B cell (primary cell): ENCODE measurements at regions not wholly inside any gene's neighbourhood (a gene's known extent, or its start where the extent isn't known, plus 50 kb on each side); places are given as distances from the start of the nearest gene placed in this dataset.
A peak's percentile ranks its signal among the peaks of the same experiment; 100 is the strongest.

Source experiments
- ATAC-seq: fragments of 200-7000 bp; cut with Tn5 transposase; one replicate; pipeline ENCODE4 v1.10.0; 2021; ENCODE audit warnings: low read depth, mild to moderate bottlenecking, moderate number of reproducible peaks, moderate library complexity
- CTCF ChIA-PET: fragments of 350-600 bp; sonication (Branson Sonifier 250); formaldehyde crosslinking; loops from one replicate; lab custom pipeline; 2021; ENCODE audit warnings: antibody characterized with exemption, inconsistent platforms; lab: Charles Lee
- POLR2A ChIA-PET: fragments of 350-600 bp; sonication (Branson Sonifier 250); formaldehyde crosslinking; loops from one replicate; lab custom pipeline; 2021; ENCODE audit warnings: antibody characterized with exemption; lab: Charles Lee
- DNase-seq: peaks from one replicate; pipeline ENCODE4 v3.0.0; 2013
- H2AFZ ChIP-seq: 2 replicates; pipeline ENCODE4 v1.6.1; 2012; ENCODE audit warnings: mild to moderate bottlenecking, low read depth, low read length; ENCODE audit not compliant: insufficient read depth, poor library complexity, severe bottlenecking
- H3K27ac ChIP-seq, 2 donors: 1 replicate in 1 of 2; 2 replicates in 1 of 2; pipeline ENCODE4 v1.5.1; 2012 to 2013; ENCODE audit warnings: low read length in 2 of 2, mild to moderate bottlenecking in 2 of 2, moderate library complexity in 1 of 2
- H3K27me3 ChIP-seq, 4 experiments: fragments of 200-600 bp in 1 of 4; sonication (generic) in 1 of 4; replicated peaks in 1 of 4; 1 replicate in 2 of 4; 2 replicates in 2 of 4; pipeline versions ENCODE4 v1.6.1 to v1.7.0; 2013 to 2016; ENCODE audit warnings: low read length in 3 of 4, mild to moderate bottlenecking in 2 of 4, mixed read lengths in 1 of 4, moderate library complexity in 1 of 4; ENCODE audit not compliant: insufficient read depth in 4 of 4, control insufficient read depth in 3 of 4; ENCODE audit errors: control extremely low read depth in 1 of 4
- H3K36me3 ChIP-seq, 2 experiments: replicated peaks in 1 of 2; 1 replicate in 1 of 2; 2 replicates in 1 of 2; pipeline versions ENCODE4 v1.6.1 to v1.7.1; 2013; ENCODE audit warnings: low read length in 1 of 2; ENCODE audit not compliant: insufficient read depth in 2 of 2, control insufficient read depth in 1 of 2; ENCODE audit errors: control extremely low read depth in 1 of 2, extremely low read depth in 1 of 2
- H3K4me1 ChIP-seq, 2 donors: fragments of 200-600 bp in 1 of 2; sonication (generic) in 1 of 2; 1 replicate in 1 of 2; 2 replicates in 1 of 2; pipeline versions ENCODE4 v1.5.1 to v1.6.1; 2013 to 2017; ENCODE audit warnings: low read length in 2 of 2; ENCODE audit not compliant: control insufficient read depth in 2 of 2, insufficient read depth in 2 of 2
- H3K4me2 ChIP-seq: replicated peaks from 2 replicates; pipeline ENCODE3; 2012; ENCODE audit warnings: mild to moderate bottlenecking, low read depth, low read length; ENCODE audit not compliant: poor library complexity, severe bottlenecking
- H3K4me3 ChIP-seq, 5 experiments: fragments of 200-600 bp in 1 of 5; sonication (generic) in 1 of 5; 1 replicate in 3 of 5; 2 replicates in 2 of 5; pipeline versions ENCODE4 v1.5.1 to v1.7.0; 2011 to 2016; ENCODE audit warnings: low read length in 4 of 5, mild to moderate bottlenecking in 4 of 5, low read depth in 2 of 5, control low read depth in 1 of 5, moderate library complexity in 1 of 5; ENCODE audit not compliant: insufficient read depth in 1 of 5; ENCODE audit errors: control extremely low read depth in 1 of 5, extremely low read depth in 1 of 5
- H3K79me2 ChIP-seq: fragments of 200-600 bp; sonication (generic); one replicate; pipeline ENCODE4 v1.6.0; 2016; ENCODE audit warnings: low read length; ENCODE audit not compliant: control insufficient read depth, insufficient read depth
- H3K9ac ChIP-seq: fragments of 200-600 bp; sonication (generic); 2 replicates; pipeline ENCODE4 v1.6.1; 2017; ENCODE audit warnings: mild to moderate bottlenecking, low read length, moderate library complexity
- H3K9me3 ChIP-seq, 3 donors: one replicate each; pipeline versions ENCODE4 v1.6.1 to v1.7.1; 2013; ENCODE audit warnings: low read length in 2 of 3; ENCODE audit not compliant: control insufficient read depth in 2 of 3, insufficient read depth in 1 of 3; ENCODE audit errors: control extremely low read depth in 1 of 3
- H4K20me1 ChIP-seq: 2 replicates; pipeline ENCODE4 v1.6.0; 2012; ENCODE audit warnings: mild to moderate bottlenecking, low read length; ENCODE audit not compliant: insufficient read depth, control insufficient read depth, poor library complexity, severe bottlenecking
- H3K27ac Mint-ChIP-seq: one replicate; pipeline ENCODE4 v1.8.0; 2021; ENCODE audit warnings: mixed read lengths
- H3K27me3 Mint-ChIP-seq: one replicate; pipeline ENCODE4 v1.8.0; 2021; ENCODE audit warnings: mixed read lengths
- H3K4me1 Mint-ChIP-seq: one replicate; pipeline ENCODE4 v1.8.0; 2021; ENCODE audit warnings: mixed read lengths
- H3K4me3 Mint-ChIP-seq: one replicate; pipeline ENCODE4 v1.8.0; 2021; ENCODE audit warnings: mixed read lengths
- H3K9me3 Mint-ChIP-seq: one replicate; pipeline ENCODE4 v1.8.0; 2022; ENCODE audit warnings: mixed read lengths; ENCODE audit not compliant: insufficient read depth
- EZH2 ChIP-seq: IDR thresholded peaks from 2 replicates; pipeline ENCODE4 v1.6.1; 2012; ENCODE audit warnings: borderline replicate concordance, low read depth, mild to moderate bottlenecking, moderate library complexity, low read length; ENCODE audit not compliant: insufficient read depth, poor library complexity, severe bottlenecking
- WGBS: methylation state at CpG from one replicate; pipeline ENCODE4 v1.1.5; 2013; ENCODE audit warnings: missing lambda C conversion rate; ENCODE audit not compliant: insufficient coverage; 5-methylcytosine and 5-hydroxymethylcytosine counted together
- intact Hi-C: fragments of 100-400 bp; cut with micrococcal nuclease; formaldehyde crosslinking; loops from one replicate; pipeline ENCODE4 v1.10.0; 2022
- TF ChIP-seq, protein P1 (sequence below): fragments of 200-600 bp; IDR thresholded peaks from one replicate; pipeline ENCODE4 v1.8.0; 2022; ENCODE audit warnings: antibody characterized with exemption, mild to moderate bottlenecking

DNA sequence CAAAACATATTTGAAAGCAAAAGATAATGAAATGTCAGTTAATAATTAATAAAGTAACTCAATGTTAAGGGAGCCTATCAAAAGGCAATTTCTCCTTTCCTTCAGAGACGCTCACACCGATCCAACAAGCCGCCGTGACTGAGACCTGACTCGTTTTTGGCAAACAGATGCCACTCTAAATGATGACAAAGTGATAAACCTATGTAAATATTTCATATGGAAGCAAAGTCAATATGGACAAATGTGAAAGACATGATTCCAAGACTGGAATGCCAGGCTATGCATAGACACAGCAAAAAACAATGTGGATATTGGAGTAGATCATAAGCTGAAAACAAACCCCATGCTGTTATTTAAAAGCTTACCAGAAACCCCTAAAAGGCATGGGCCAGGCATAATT lies 137.2 kb upstream of the SUCLG2 start:
- no CpG with 5 or more reads among the region's 5 CpGs for WGBS
- no peak for DNase-seq
- no peak overlapping the region for H3K27ac Mint-ChIP-seq
- H3K4me3 Mint-ChIP-seq, result no peak overlapping the region
- TF ChIP-seq EZH2, result no peak
- TF ChIP-seq, protein P1, sequence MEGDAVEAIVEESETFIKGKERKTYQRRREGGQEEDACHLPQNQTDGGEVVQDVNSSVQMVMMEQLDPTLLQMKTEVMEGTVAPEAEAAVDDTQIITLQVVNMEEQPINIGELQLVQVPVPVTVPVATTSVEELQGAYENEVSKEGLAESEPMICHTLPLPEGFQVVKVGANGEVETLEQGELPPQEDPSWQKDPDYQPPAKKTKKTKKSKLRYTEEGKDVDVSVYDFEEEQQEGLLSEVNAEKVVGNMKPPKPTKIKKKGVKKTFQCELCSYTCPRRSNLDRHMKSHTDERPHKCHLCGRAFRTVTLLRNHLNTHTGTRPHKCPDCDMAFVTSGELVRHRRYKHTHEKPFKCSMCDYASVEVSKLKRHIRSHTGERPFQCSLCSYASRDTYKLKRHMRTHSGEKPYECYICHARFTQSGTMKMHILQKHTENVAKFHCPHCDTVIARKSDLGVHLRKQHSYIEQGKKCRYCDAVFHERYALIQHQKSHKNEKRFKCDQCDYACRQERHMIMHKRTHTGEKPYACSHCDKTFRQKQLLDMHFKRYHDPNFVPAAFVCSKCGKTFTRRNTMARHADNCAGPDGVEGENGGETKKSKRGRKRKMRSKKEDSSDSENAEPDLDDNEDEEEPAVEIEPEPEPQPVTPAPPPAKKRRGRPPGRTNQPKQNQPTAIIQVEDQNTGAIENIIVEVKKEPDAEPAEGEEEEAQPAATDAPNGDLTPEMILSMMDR, result no peak
- Histone ChIP-seq H3K27me3 (no peaks in the 10 kb centered on the region), H3K27ac (no peak overlapping the region), H3K4me3 (no peak overlapping the region), H4K20me1 (no peaks in the 10 kb centered on the region), H3K9me3 (no peaks in the 10 kb centered on the region), H3K9ac (no peak overlapping the region), H3K4me2 (no peak overlapping the region), H3K4me1 (no peaks in the 10 kb centered on the region), H2AFZ (no peak overlapping the region), H3K79me2 (no peaks in the 10 kb centered on the region), H3K36me3 (no peaks in the 10 kb centered on the region)
- H3K9me3 Mint-ChIP-seq, result no peaks in the 10 kb centered on the region
- no peaks in the 10 kb centered on the region for H3K4me1 Mint-ChIP-seq
- H3K27me3 Mint-ChIP-seq, result no peaks in the 10 kb centered on the region
- POLR2A ChIA-PET, result no interaction called here
- no peak for ATAC-seq
- intact Hi-C loops, result loop anchor here (5.0 kb wide), 2 partner anchors 199 to 819 kb away; no protein-coding TSS in a partner anchor
- CTCF ChIA-PET, result interaction anchor here (3.6 to 5.4 kb wide), 2 partner anchors 409 to 678 kb away, joined by 54 to 92 read pairs; no protein-coding TSS in a partner anchor

DNA sequence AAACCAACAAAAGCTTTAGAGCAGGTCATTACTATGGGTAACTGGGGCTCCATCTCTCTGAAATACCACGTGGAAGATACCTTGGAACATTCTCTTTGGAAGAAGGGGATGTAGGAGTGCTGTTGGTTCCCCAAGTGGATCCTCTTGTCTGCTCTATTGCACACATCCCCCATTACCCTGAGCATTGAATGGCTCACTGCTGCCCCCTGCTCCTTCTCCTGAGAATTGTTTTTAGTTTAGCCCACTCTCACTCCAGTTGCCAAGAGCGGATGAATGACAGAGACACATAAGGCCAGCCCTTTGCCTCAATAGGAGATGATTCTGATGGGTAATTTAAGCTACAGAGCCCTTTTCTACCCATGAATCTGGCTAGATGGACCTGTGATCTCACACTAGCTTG lies 135.6 kb upstream of the SUCLG2 start:
- POLR2A ChIA-PET, result no interaction called here
- CTCF ChIA-PET, result interaction anchor here (0.8 to 5.4 kb wide), 21 partner anchors 9 to 851 kb away, joined by 3 to 92 read pairs (median 4); no protein-coding TSS in a partner anchor
- no peaks in the 10 kb centered on the region for H3K36me3 ChIP-seq

More for the DNA sequence above, 135.6 kb upstream of the SUCLG2 start:
- Histone ChIP-seq H3K79me2 (no peaks in the 10 kb centered on the region), H3K4me2 (no peak overlapping the region), H3K4me3 (no peak overlapping the region), H3K9me3 (no peaks in the 10 kb centered on the region), H3K4me1 (no peaks in the 10 kb centered on the region), H3K27me3 (no peaks in the 10 kb centered on the region), H3K9ac (no peak overlapping the region), H2AFZ (no peak overlapping the region), H3K27ac (no peak overlapping the region), H4K20me1 (no peaks in the 10 kb centered on the region)
- no peaks in the 10 kb centered on the region for H3K4me1 Mint-ChIP-seq
- TF ChIP-seq EZH2, result no peak
- TF ChIP-seq, protein P1, result peak; percentile 73
- H3K4me3 Mint-ChIP-seq, result no peak overlapping the region
- H3K9me3 Mint-ChIP-seq, result peaks cover 5% of the 10 kb centered on the region
- no peak overlapping the region for H3K27ac Mint-ChIP-seq
- DNase-seq (peak; percentile 60), ATAC-seq (peak; percentile 58)
- intact Hi-C loops, result loop anchor here (1.0 to 5.0 kb wide), 5 partner anchors 198 to 852 kb away; no protein-coding TSS in a partner anchor
- no CpG with 5 or more reads among the region's 2 CpGs for WGBS
- H3K27me3 Mint-ChIP-seq, result peaks cover 6% of the 10 kb centered on the region
